Glomerular visceral epithelial cell (primary cell): ENCODE measurements at regions not wholly inside any gene's neighbourhood (a gene's known extent, or its start where the extent isn't known, plus 50 kb on each side); places are given as distances from the start of the nearest gene placed in this dataset.
"Not testable (repeated sequence)": the region's sequence is repeated elsewhere in the genome, so short reads cannot be mapped to it uniquely, and the experiment has no call there.

ENCODE experiments used
- DNase-seq: peaks from one replicate; pipeline ENCODE4 v3.0.0-alpha.2; 2016; ENCODE audit errors: extremely low spot score

- DNase-seq, result no peak
Measured at GRCh38 chr6:115551527-115551926, 509.2 kb downstream of the FRK start.

GRCh38 chr6:115545672-115545986, 515.1 kb downstream of the FRK start:
- DNase-seq, result no peak

- DNase-seq, result no peak
Measured at GRCh38 chr6:115544765-115545671, 515.7 kb downstream of the FRK start.

- no peak for DNase-seq
Measured at GRCh38 chr6:115540077-115540869, 520.4 kb downstream of the FRK start.

GRCh38 chr6:115539531-115539930, 521.2 kb downstream of the FRK start:
- DNase-seq, result no peak

- DNase-seq, result no peak
Measured at GRCh38 chr6:115524821-115525220, 535.9 kb downstream of the FRK start.

GRCh38 chr6:115521747-115522146, 538.9 kb downstream of the FRK start:
- not testable (repeated sequence) for DNase-seq

- DNase-seq, result no peak
Measured at GRCh38 chr6:115514656-115515055, 546.0 kb downstream of the FRK start.

GRCh38 chr6:115512923-115513322, 547.8 kb downstream of the FRK start:
- no peak for DNase-seq

GRCh38 chr6:115511771-115512170, 548.9 kb downstream of the FRK start:
- DNase-seq, result no peak

- DNase-seq, result not testable (repeated sequence)
Measured at GRCh38 chr6:115502432-115502831, 558.3 kb downstream of the FRK start.

- DNase-seq, result no peak
Measured at GRCh38 chr6:115495184-115495583, 565.5 kb downstream of the FRK start.

- no peak for DNase-seq
Measured at GRCh38 chr6:115487331-115487730, 573.4 kb downstream of the FRK start.

GRCh38 chr6:115485400-115485799, 575.3 kb downstream of the FRK start:
- DNase-seq, result no peak

GRCh38 chr6:115480543-115480942, 580.1 kb downstream of the FRK start:
- DNase-seq, result not testable (repeated sequence)

GRCh38 chr6:115474443-115475041, 586.1 kb downstream of the FRK start:
- no peak for DNase-seq

- DNase-seq, result no peak
Measured at GRCh38 chr6:115468272-115469005, 592.3 kb downstream of the FRK start.

- DNase-seq, result no peak
Measured at GRCh38 chr6:115467726-115468125, 593.0 kb downstream of the FRK start.

GRCh38 chr6:115460913-115461312, 599.8 kb downstream of the FRK start:
- DNase-seq, result no peak

GRCh38 chr6:115456848-115457247, 603.8 kb downstream of the FRK start:
- DNase-seq, result no peak

GRCh38 chr6:115443825-115444478, 616.7 kb downstream of the FRK start:
- DNase-seq, result no peak
